Non-pigmented ciliary epithelial cell (primary cell): ENCODE measurements at regions not wholly inside any gene's neighbourhood (a gene's known extent, or its start where the extent isn't known, plus 50 kb on each side); places are given as distances from the start of the nearest gene placed in this dataset.

Source experiments
- DNase-seq: peaks from one replicate; pipeline ENCODE4 v3.0.0-alpha.2; 2010; ENCODE audit warnings: low read depth

- no peak for DNase-seq
Measured at GRCh38 chr2:226383461-226383860, 416.2 kb downstream of the IRS1 start.

- no peak for DNase-seq
Measured at GRCh38 chr2:226380679-226381078, 418.9 kb downstream of the IRS1 start.

DNA sequence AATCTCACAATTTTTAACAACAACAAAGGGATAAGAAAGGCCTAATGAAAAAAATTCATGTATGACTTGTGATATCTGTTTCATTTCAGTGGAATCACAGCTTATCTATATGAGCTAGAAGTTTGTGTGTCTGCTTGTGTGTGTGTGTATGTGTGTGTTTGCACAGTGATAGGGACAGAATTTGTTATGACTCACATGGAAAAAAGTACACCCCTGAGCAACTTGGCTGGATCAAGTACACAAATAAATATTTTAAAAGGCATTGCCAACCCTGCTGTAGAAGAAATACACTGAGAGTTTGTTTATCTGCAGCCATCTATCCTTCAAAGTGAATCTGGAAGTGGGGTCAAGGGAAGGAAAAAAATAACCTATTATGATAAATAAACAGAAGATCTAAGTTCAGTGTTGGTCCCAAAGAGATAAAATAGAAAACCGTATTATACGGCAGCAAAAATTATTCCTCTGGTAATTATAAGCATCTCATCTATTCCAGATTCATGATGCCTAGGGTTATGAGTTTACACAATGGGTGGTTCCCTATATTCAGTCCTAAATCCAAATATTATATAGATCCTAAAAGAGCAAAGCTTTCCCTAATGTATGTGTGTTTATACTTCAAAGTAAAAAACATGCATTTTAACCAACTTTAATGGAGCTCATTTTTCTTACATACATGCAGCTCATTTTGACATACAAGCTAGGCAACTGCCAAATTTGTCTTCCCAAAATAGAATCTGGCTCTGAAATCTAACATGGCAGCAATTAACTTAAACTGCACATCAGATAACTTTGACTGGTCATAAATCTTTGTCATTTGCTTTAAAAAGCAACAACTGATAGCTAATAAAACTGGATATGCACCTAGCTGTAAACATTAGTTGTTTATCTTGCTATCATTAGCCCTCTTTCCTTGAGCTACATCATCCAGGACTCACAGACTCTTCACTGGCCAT lies 420.6 kb downstream of the IRS1 start:
- no peak for DNase-seq

DNA sequence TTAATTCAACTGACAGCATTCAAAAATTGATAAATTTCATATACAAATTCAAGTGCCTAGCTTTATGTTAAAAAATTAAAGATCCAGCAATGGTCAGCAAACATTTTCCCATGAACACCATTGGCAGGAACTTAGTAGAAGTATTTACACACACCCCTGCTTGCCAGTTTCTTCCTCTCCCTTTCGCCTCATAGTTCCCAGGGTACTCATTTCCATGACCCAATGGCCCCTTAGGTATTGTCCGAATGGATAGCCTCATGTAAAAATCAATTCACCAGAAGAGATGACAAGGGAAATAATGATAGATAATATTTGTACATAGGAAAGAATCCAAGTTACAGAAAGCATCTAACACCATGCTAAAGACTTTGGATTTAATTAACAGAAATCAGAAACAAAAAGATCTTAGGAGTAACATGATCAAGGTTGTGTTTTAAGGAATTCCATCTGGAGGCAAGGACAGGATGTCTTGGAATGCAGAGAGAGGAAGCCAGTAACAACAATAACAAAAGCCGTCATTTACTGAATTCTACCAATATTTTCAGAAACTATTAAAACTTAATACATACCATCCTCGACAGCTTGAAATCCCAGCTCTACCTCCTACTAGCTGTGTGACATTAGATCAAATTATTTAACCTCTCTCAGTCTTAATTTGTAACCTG lies 423.0 kb downstream of the IRS1 start:
- DNase-seq: no peak

GRCh38 chr2:226366920-226367319 lies 432.7 kb downstream of the IRS1 start:
- no peak for DNase-seq

GRCh38 chr2:226364217-226364616 lies 435.4 kb downstream of the IRS1 start:
- DNase-seq: no peak

DNA sequence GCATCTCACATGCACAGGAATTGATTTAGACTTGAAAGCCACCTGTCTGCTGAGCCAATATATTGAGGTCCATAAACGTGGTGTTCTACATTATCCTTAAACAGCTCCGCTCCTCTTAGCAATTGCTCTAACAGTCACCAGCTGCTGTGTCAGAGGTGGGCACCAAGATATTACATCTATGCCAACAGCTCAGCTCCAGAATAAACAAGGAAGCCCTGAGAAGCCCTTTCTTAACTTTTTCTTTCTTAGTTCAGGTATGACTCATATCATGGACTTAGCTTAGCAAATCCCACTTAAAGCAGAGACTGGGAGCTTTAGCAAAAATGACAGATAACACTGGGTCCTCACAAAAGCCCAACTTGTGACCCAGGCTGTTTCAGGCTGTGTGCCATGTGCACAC lies 436.6 kb downstream of the IRS1 start:
- DNase-seq: no peak

- DNase-seq: no peak
Measured at GRCh38 chr2:226360658-226361057, 439.0 kb downstream of the IRS1 start.

- DNase-seq: no peak
Measured at GRCh38 chr2:226358688-226359087, 440.9 kb downstream of the IRS1 start.

DNA sequence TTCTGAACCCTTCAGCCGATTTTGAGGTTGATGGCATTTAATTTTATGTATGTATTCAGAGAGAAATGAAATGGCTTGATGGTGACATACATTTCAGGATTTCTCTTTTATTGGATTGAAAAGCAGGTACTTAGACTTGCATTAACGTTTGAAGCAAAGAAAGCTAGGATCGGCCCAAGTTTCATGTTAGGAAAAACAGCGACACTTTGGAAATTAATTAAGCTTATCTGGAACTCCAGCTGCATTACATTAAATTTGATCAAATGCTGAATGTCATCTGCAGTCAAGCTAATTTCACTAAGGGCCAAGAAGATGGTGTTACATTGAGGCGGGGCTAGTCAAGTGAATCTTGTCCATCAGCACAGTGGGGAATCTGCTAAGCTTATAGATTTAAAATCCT lies 441.8 kb downstream of the IRS1 start:
- no peak for DNase-seq

DNA sequence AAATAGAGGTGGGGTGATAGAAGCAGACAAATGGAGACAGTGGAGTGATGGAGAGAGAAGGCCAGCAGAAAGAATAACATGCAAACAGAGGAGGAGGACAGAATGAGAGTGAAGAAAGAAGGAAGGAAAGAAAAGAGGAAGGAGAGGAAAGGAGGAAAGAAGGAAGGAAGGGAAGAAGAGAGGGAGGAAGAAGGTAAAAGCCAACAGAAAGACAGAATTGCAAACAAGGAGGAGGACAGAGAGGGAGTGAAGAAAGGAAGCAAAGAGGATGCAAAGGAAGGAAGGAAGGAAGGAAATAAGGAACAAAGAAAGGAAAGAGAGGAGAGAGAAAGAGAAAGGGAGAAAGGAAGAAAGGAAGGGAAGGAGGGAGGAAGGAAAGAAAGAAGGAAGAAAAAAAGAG lies 444.0 kb downstream of the IRS1 start:
- DNase-seq: no peak

DNA sequence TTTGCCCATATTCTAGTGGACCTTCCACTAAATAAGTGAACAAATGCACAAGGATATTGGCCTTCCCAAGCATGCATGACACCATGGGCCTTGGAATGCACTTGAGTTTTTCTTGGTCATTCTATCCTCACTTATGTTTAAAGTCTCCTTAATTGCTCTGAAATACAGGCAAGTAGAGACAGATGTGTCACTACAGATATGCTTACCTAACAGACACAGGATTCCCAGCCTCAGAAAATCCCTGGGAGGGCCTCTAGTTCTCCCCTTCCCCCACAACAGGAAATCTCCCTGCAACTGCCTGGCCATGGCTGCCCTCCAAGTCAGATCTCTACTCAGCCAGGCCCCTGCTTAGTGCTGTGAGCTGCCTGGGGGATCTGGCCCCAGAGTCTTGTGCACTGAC lies 445.2 kb downstream of the IRS1 start:
- DNase-seq: no peak

DNA sequence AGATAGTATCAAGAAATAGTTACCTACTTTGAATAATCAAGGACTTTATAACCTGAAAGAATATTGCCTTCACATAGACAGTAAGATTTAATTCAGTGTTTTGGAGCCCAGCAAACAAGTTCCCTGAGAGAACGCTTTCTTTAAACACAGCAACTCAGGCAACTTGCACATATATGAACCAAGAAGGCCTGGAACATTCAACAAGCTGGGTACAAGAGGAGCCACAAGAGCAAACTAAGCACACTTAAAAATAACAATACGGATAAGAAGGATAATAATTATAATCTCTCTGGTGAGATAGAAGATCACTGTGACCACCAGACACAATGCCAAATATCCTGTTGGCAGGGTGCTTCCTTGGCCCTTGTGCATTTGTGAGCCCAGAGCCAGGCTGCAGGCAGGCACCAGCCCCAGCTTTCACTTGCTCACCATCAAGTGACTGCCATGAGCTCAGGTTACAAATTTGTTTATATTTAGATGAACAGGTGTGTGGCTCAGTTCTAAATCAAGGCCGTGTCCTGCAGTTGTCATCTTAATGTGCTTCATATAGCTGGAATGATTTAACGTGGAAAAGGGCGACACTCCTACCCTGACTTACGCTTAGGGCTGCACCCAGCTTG lies 446.6 kb downstream of the IRS1 start:
- DNase-seq: no peak

DNA sequence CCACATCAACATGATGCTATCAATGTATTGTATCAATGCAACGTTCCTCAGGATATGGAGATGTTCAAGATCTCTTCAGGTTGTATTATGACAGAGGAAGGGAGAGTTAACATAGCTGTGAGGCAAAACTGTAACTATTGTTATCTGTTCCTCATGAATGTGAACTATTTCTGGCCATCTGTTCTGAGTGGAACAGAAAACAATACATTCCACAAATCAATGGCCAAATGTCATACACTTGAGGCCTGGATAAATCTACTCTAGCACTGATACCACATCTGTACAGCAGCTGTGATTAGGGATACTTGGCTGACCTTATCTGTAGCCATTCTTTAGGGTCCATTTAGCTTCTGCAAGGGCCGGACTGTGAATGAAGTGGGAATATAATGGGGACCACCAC lies 447.9 kb downstream of the IRS1 start:
- no peak for DNase-seq

- DNase-seq: no peak
Measured at GRCh38 chr2:226339616-226340015, 460.0 kb downstream of the IRS1 start.

- DNase-seq: no peak
Measured at GRCh38 chr2:226338825-226339224, 460.8 kb downstream of the IRS1 start.

GRCh38 chr2:226337941-226338600 lies 461.5 kb downstream of the IRS1 start:
- DNase-seq: no peak

DNA sequence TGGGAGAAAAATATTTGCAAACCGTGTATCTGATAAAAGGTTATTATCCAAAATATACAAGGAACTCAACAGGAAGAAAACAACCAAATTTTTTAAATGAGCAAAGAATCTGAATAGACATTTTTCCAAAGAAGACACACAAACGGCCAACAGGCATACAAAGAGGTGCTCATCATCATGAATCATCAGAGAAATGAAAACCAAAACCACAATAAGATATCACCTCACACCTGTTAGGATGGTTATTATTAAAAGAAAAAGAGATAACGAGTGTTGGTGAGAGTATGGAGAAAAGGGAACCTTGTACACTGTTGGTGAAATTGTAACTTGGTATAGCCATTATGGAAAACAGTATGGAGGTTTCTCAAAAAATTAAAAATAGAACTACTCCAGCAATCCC lies 463.3 kb downstream of the IRS1 start:
- DNase-seq: no peak

DNA sequence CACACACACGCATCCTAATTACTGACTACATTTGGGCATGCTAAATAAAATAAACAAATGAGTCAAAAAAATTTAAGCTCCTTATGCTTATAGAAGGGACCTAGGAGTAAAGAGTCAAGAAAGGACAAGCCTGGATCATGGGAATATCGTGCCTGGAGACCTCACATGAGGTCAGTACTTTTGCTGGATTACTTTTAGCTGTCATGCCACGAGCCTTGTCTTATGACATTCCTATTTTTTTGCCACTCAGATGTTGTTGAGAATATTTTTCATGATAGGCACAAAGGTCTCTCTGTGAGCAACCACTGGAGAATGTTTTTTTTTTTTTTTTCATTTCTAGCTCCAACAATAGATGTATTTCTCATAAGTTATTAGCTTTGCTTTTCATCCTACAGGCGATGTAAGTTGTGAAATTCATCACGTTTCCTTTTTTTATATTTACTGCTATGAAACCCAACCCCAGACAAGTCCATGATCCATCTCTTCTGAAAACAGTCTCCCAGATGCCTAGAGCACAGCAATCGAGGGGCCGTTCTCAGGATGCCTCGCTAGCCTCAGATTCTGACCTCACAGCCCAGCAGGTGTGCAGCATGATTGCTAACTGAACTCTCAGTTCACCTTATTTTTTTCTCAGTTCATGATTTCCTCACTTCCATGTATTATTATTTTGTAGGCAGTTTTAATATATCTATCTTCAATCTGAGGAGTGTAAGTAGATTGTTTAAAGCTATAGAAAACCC lies 464.5 kb downstream of the IRS1 start:
- DNase-seq: no peak

- DNase-seq: no peak
Measured at GRCh38 chr2:226333388-226333787, 466.2 kb downstream of the IRS1 start.

- no peak for DNase-seq
Measured at GRCh38 chr2:226330206-226330605, 469.4 kb downstream of the IRS1 start.

GRCh38 chr2:226329180-226329579 lies 470.4 kb downstream of the IRS1 start:
- DNase-seq: no peak
